ENCODE measurements at regions not wholly inside any gene's neighbourhood (a gene's known extent, or its start where the extent isn't known, plus 50 kb on each side); places are given as distances from the start of the nearest gene placed in this dataset.
"Not testable (repeated sequence)": the region's sequence is repeated elsewhere in the genome, so short reads cannot be mapped to it uniquely, and the experiment has no call there.

- DNase-seq, result no peak
Measured at GRCh38 chr12:126903027-126903876, 1363.7 kb upstream of the TMEM132C start.

- no peak for DNase-seq
Measured at GRCh38 chr12:126905752-126906151, 1361.2 kb upstream of the TMEM132C start.

GRCh38 chr12:126907900-126908764 is 1358.8 kb upstream of the TMEM132C start:
- no peak for DNase-seq

DNA sequence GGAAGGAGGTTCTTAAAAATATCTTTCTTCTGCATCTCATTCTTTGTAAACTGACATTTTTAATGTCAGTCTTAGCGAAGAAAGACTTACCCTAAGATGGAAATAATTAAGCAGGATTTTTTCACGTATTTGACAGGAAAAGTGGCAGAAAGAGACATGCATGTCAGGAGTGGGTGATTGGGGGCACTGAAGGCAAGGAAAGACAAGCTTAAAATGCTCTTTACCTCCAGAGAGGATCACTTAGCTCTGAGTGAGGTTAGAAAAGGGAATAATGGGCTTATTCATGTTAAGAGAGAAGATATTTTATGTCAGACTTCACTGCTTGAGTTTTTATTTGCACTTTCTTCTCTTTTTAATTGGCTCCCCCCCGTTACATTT is 1358.2 kb upstream of the TMEM132C start:
- no peak for DNase-seq

DNA sequence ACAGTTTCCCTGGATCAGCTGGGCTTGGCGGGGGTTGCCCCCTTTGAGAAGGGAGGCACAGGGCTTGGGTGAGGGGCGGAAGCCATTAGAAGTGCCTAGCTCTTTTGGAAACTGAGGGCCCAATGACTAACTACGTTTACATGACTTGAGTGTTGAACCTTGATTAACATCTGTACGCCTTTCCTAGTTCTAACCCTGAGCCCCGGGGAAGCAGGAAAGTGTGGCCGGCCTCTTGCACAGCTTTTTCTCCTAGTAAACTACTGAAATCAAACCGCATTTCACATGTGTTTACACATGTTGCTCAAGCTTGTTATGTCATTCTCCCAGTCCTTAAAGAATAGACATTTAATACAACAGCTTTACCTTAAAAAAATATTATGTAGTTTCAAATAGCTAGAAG is 1356.4 kb upstream of the TMEM132C start:
- DNase-seq, result no peak

GRCh38 chr12:126912111-126912510 is 1354.9 kb upstream of the TMEM132C start:
- DNase-seq, result no peak

- no peak for DNase-seq
Measured at GRCh38 chr12:126914170-126914793, 1352.7 kb upstream of the TMEM132C start.

GRCh38 chr12:126915309-126915708 is 1351.7 kb upstream of the TMEM132C start:
- DNase-seq, result no peak

- DNase-seq, result no peak
Measured at GRCh38 chr12:126926023-126926594, 1340.9 kb upstream of the TMEM132C start.

- DNase-seq, result no peak
Measured at GRCh38 chr12:126930234-126930633, 1336.7 kb upstream of the TMEM132C start.

- DNase-seq, result no peak
Measured at GRCh38 chr12:126932156-126932555, 1334.8 kb upstream of the TMEM132C start.

DNA sequence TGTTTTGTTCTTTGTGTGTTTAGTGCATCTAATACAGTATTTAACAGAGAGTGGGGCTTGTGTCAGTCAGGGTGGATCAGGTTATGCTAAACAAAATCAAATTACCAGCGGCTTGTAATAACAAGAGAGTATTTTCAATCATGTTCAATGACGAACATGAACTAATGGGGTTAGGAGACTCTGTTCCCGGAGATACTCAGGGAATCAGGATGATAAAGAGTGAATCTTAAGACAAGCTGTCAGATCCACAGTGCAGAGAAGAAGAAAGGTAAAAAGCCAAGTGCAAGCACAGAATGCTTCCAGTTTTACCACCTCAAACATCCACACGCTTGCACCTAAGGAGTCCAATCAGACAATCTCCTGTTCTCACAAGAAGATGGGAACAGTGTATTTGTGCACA is 1331.5 kb upstream of the TMEM132C start:
- no peak for DNase-seq

DNA sequence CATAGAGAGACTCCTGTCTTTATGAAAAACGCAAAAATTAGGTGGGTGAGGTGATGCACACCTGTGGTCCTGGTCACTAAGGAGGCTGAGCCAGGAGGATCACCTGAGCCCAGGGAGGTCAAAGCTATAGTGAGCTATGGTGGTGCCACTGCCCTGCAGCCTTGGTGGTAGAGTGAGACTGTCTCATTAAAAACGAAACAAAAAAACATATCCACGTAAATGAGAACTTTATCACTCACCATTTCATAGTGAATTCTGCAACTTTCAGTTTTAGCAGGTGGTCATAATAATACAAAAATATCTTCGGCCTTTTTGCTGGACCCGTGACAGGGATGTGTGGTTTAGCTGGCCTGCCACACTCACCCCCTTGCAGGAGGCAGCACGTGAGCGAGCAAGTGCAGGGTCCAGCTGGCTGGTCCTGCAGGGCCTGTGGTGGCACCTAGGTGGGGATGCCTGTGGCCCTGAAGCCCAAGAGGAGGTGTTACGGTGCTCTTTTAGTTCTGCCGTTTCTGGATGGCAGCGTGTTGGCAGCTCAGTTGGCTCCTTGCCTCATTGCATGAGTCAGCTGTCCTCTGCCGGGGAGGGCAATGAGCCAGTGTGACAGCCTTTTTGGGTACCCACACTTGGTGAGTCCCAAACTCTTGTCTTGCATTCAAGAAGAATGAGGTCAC is 1330.7 kb upstream of the TMEM132C start:
- no peak for DNase-seq

DNA sequence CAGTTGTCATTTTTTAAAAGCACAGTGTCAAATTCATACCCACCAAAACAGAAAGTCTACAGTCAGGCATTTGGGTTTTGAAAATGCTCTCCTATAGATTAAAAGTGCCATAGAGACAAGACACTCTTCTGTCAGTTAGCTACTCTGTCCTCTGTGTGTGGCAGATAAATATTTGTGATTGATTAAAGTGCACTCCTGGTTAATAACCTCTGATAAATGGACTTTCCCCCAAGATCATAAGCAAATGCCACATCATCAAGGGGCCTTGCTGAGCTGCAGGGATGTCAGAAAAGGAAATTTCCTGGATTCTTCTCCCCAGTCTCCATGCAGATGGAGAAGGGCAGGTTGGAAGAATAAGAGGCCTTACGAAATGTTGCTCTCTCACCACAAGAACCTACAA is 1329.5 kb upstream of the TMEM132C start:
- no peak for DNase-seq

GRCh38 chr12:126944684-126945083 is 1322.3 kb upstream of the TMEM132C start:
- DNase-seq, result no peak

GRCh38 chr12:126946958-126947357 is 1320.0 kb upstream of the TMEM132C start:
- not testable (repeated sequence) for DNase-seq

GRCh38 chr12:126949558-126949957 is 1317.4 kb upstream of the TMEM132C start:
- DNase-seq, result no peak

GRCh38 chr12:126950266-126950665 is 1316.7 kb upstream of the TMEM132C start:
- DNase-seq, result no peak

DNA sequence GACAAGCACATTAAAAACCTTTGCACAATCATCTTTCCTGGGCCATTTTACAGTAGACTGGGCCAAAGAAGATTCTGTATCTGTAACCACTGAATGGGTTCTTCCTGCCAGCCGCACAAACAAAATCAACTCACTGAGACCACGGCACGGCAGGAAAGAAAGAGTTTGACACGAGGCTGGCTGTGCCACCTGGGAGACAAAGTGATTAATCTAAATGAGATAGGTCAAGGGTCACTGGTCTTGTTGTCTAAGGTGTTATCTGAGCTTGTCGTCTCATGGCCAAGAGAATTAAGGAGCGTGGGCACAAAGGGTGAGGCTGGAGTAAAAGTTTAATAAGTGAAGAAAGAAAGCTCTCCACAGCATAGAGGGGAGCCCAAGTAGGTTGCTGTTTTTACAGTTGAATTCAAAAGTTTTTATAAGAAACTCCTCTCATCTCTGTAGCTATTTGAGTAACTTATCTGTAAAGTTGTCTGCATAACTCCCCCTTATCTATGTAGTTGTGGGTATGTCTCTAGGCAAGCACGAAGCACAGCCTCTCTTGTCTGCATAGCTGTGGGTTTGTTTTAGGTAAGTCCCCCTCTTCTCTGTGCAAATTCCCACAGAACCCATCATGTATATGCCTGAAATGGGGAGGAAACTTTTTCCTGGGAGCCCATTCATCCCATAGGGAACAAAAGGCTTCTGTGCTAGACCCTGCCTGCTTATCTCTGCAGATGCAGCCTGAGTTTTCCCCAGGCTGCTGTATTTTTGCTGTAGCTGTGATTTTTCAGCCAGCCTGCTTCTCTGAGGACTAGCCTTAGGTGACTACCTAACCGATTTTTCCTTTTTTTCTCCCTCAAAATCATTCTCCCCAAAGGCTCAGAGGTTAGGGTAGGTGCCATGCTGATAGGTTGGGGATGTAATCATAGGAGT is 1314.6 kb upstream of the TMEM132C start:
- DNase-seq, result no peak

DNA sequence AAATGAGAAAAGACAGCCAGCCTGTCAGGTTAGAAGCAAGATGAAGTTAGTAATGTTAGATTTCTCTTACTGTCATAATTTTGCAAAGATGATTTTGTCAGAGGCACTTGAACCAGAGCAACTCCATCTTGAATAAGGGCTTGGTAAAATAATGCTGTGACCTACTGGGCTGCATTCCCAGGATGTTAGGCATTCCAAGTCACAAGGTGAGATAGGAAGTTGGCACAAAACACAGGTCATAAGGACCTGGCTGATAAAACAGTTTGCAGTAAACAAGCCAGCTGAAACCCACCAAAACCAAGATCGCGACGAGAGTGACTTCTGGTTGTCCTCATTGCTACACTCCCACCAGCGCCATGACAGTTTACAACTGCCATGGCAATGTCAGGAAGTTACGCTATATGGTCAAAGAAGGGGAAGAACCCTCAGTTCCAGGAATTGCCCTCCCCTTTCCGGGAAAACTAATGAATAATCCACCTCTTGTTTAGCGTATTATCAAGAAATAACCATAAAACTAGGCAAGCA is 1313.5 kb upstream of the TMEM132C start:
- DNase-seq, result no peak

DNA sequence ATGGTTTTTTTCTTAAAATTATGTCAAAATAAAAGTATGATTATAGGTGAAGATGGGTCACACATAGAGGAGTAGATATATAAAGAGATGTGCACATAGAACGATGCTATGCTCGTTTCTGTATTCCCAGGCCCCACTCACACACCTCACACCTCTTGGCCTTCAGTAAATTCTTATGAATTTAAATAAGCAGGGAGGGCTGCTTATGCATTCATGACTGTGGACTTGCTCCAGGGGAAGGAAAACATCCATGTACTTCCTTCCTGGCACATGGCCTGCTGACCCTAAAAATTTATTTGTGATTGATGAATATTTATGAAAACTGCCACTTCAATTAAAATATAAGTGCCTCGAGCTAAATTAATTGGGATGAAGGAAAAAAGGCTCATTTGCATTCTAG is 1306.7 kb upstream of the TMEM132C start:
- no peak for DNase-seq

All from NCI-H1417 treated with DMSO at 0.1 percent for 48 hours (cell line).